Liver (tissue), 8 donors: ENCODE measurements at regions not wholly inside any gene's neighbourhood (a gene's known extent, or its start where the extent isn't known, plus 50 kb on each side); places are given as distances from the start of the nearest gene placed in this dataset.

Experiments
- DNase-seq: peaks from one replicate; pipeline ENCODE4 v3.0.0-alpha.2; 2017; ENCODE audit warnings: low spot score
- H3K27ac ChIP-seq, 2 donors: one replicate each; pipeline ENCODE4 v1.7.0; 2013; ENCODE audit warnings: inconsistent platforms in 2 of 2, low read length in 2 of 2, control low read depth in 1 of 2, low read depth in 1 of 2, mild to moderate bottlenecking in 1 of 2
- H3K27me3 ChIP-seq, 4 donors: one replicate each; pipeline versions ENCODE4 v1.6.1 to v1.7.0; 2013; ENCODE audit warnings: low read length in 3 of 4, inconsistent platforms in 1 of 4, mild to moderate bottlenecking in 1 of 4, moderate library complexity in 1 of 4; ENCODE audit not compliant: control insufficient read depth in 4 of 4, insufficient read depth in 4 of 4
- H3K36me3 ChIP-seq, 4 donors: one replicate each; pipeline versions ENCODE4 v1.6.1 to v1.7.0; 2013; ENCODE audit warnings: low read length in 3 of 4, mild to moderate bottlenecking in 3 of 4, low read depth in 1 of 4, moderate library complexity in 1 of 4; ENCODE audit not compliant: control insufficient read depth in 4 of 4, insufficient read depth in 3 of 4
- H3K4me1 ChIP-seq, 4 donors: one replicate each; pipeline versions ENCODE4 v1.6.1 to v1.7.0; 2013; ENCODE audit warnings: low read length in 3 of 4, mild to moderate bottlenecking in 3 of 4, moderate library complexity in 1 of 4; ENCODE audit not compliant: control insufficient read depth in 4 of 4, insufficient read depth in 4 of 4
- H3K4me3 ChIP-seq, 3 donors: one replicate each; pipeline versions ENCODE4 v1.6.1 to v1.7.0; 2013; ENCODE audit warnings: low read length in 3 of 3, control low read depth in 1 of 3, low read depth in 1 of 3, mild to moderate bottlenecking in 1 of 3
- H3K9ac ChIP-seq, 2 donors: one replicate each; pipeline ENCODE4 v1.7.0; 2013; ENCODE audit warnings: low read length in 2 of 2, mild to moderate bottlenecking in 2 of 2, moderate library complexity in 2 of 2, control low read depth in 1 of 2, low read depth in 1 of 2
- H3K9me3 ChIP-seq, 4 donors: one replicate each; pipeline versions ENCODE4 v1.6.1 to v1.7.0; 2013; ENCODE audit warnings: low read length in 3 of 4; ENCODE audit not compliant: control insufficient read depth in 4 of 4
- ATF3 ChIP-seq: IDR thresholded peaks from 2 replicates; pipeline ENCODE4 v1.6.1; 2016; ENCODE audit warnings: antibody characterized with exemption
- CTCF ChIP-seq: fragments of 150-350 bp; IDR thresholded peaks from 2 replicates; pipeline ENCODE4 v1.5.1; 2017; ENCODE audit warnings: improper control_type of control experiment, low read depth, low read length; ENCODE audit not compliant: missing input control
- EGR1 ChIP-seq, 2 donors: IDR thresholded peaks; 2 replicates each; pipeline ENCODE4 v1.6.1; 2016 to 2018; ENCODE audit warnings: antibody characterized with exemption in 2 of 2, low read depth in 2 of 2
- FOXA1 ChIP-seq: IDR thresholded peaks from 2 replicates; pipeline ENCODE4 v1.6.1; 2016; ENCODE audit warnings: antibody characterized with exemption
- FOXA2 ChIP-seq: IDR thresholded peaks from 2 replicates; pipeline ENCODE4 v1.6.1; 2016; ENCODE audit warnings: antibody characterized with exemption
- GABPA ChIP-seq, 2 donors: IDR thresholded peaks in 1 of 2; conservative IDR thresholded peaks in 1 of 2; 2 replicates each; pipeline ENCODE4 v1.6.1; 2016; ENCODE audit warnings: antibody characterized with exemption in 2 of 2, mild to moderate bottlenecking in 1 of 2, moderate library complexity in 1 of 2
- HNF4A ChIP-seq, 2 donors: conservative IDR thresholded peaks; 2 replicates each; pipeline ENCODE4 v1.6.1; 2016; ENCODE audit warnings: antibody characterized with exemption in 2 of 2, mild to moderate bottlenecking in 2 of 2
- HNF4G ChIP-seq: IDR thresholded peaks from 2 replicates; pipeline ENCODE4 v1.6.1; 2016; ENCODE audit warnings: antibody characterized with exemption
- JUND ChIP-seq, 2 donors: IDR thresholded peaks; 2 replicates each; pipeline ENCODE4 v1.6.1; 2016; ENCODE audit warnings: antibody characterized with exemption in 2 of 2
- NR2F2 ChIP-seq: IDR thresholded peaks from 2 replicates; pipeline ENCODE4 v1.6.1; 2016; ENCODE audit warnings: antibody characterized with exemption
- RAD21 ChIP-seq, 2 donors: IDR thresholded peaks; 2 replicates each; pipeline ENCODE4 v1.6.1; 2016; ENCODE audit warnings: antibody characterized with exemption in 2 of 2, mild to moderate bottlenecking in 2 of 2
- REST ChIP-seq: IDR thresholded peaks from 2 replicates; pipeline ENCODE4 v1.6.1; 2016; ENCODE audit warnings: antibody characterized with exemption, mild to moderate bottlenecking
- RXRA ChIP-seq, 2 donors: IDR thresholded peaks; 2 replicates each; pipeline ENCODE4 v1.6.1; 2017 to 2018; ENCODE audit warnings: antibody characterized with exemption in 2 of 2, mild to moderate bottlenecking in 1 of 2
- SP1 ChIP-seq: IDR thresholded peaks from 2 replicates; pipeline ENCODE4 v1.6.1; 2018; ENCODE audit warnings: antibody characterized with exemption, mild to moderate bottlenecking
- TAF1 ChIP-seq: conservative IDR thresholded peaks from 2 replicates; pipeline ENCODE4 v1.6.1; 2016; ENCODE audit warnings: antibody characterized with exemption, mild to moderate bottlenecking
- YY1 ChIP-seq: IDR thresholded peaks from 2 replicates; pipeline ENCODE4 v1.6.1; 2016; ENCODE audit warnings: antibody characterized with exemption, mild to moderate bottlenecking
- ZBTB33 ChIP-seq: IDR thresholded peaks from 2 replicates; pipeline ENCODE4 v1.6.1; 2016; ENCODE audit warnings: antibody characterized with exemption
- WGBS: extraction: QIAGEN DNeasy Blood & Tissue Kit; methylation state at CpG from one replicate; pipeline ENCODE4 v1.1.7; 2013; 5-methylcytosine and 5-hydroxymethylcytosine counted together
- TF ChIP-seq, protein P1 (sequence below): IDR thresholded peaks from 2 replicates; pipeline ENCODE4 v1.6.1; 2016; ENCODE audit warnings: antibody characterized with exemption
- donor health status: healthy.
- donor health status: healthy.
- donor health status: healthy.
- donor health status: healthy.
- donor health status: healthy.

GRCh38 chr11:134882671-134883297, 470.7 kb upstream of the B3GAT1 start:
- Histone ChIP-seq H3K27ac (no peak overlapping the region), H3K4me3 (no peak overlapping the region), H3K4me1 (no peaks in the 10 kb centered on the region), H3K27me3 (peaks cover 0 to 3% (median 0%) of the 10 kb centered on the region in 4 donors), H3K36me3 (no peaks in the 10 kb centered on the region), H3K9ac (no peak overlapping the region), H3K9me3 (no peaks in the 10 kb centered on the region)
- no peak for DNase-seq
- WGBS = 65% methylated on average over 13 of the region's 13 CpGs
- TF ChIP-seq GABPA (IDR thresholded peaks at IDR 0.05 in 1 of 2, conservative IDR thresholded peaks at IDR 0.05 in 1 of 2) (no peak), SP1 (no peak), TAF1 (no peak), REST (no peak), HNF4A (conservative IDR thresholded peaks at IDR 0.05) (no peak), RXRA (IDR thresholded peaks at IDR 0.05) (no peak), FOXA1 (no peak), RAD21 (IDR thresholded peaks at IDR 0.05) (no peak), ATF3 (no peak), EGR1 (IDR thresholded peaks at IDR 0.05; ENCODE audit: low read depth in 2 of 2) (no peak), NR2F2 (no peak), HNF4G (no peak), YY1 (no peak), FOXA2 (no peak), CTCF (no peak), JUND (IDR thresholded peaks at IDR 0.05) (no peak), ZBTB33 (no peak)
- TF ChIP-seq, protein P1, sequence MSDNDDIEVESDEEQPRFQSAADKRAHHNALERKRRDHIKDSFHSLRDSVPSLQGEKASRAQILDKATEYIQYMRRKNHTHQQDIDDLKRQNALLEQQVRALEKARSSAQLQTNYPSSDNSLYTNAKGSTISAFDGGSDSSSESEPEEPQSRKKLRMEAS = no peak
